Lung (tissue), 11 donors: ENCODE measurements at regions not wholly inside any gene's neighbourhood (a gene's known extent, or its start where the extent isn't known, plus 50 kb on each side); places are given as distances from the start of the nearest gene placed in this dataset.

Experiments used
- ATAC-seq: fragments of 200-7000 bp; cut with Tn5 transposase; one replicate; pipeline ENCODE4 v1.9.1; 2020; ENCODE audit warnings: moderate number of reproducible peaks; ENCODE audit not compliant: insufficient read depth, low FRiP score
- DNase-seq, 3 donors: peaks; one replicate each; pipeline ENCODE4 v3.0.0-alpha.2; 2013 to 2017
- H3K27ac ChIP-seq, 2 donors: one replicate each; pipeline ENCODE4 v1.5.1; 2013; ENCODE audit warnings: mild to moderate bottlenecking in 2 of 2, moderate library complexity in 2 of 2, control low read depth in 1 of 2, inconsistent platforms in 1 of 2, low read depth in 1 of 2, low read length in 1 of 2
- H3K27me3 ChIP-seq, 3 donors: one replicate each; pipeline ENCODE4 v1.5.1; 2013; ENCODE audit warnings: low read length in 2 of 3; ENCODE audit not compliant: control insufficient read depth in 3 of 3, insufficient read depth in 3 of 3
- H3K36me3 ChIP-seq, 4 donors: one replicate each; pipeline ENCODE4 v1.5.1; 2013; ENCODE audit warnings: low read length in 4 of 4, mild to moderate bottlenecking in 1 of 4, moderate library complexity in 1 of 4; ENCODE audit not compliant: control insufficient read depth in 4 of 4, insufficient read depth in 4 of 4
- H3K4me1 ChIP-seq, 5 donors: one replicate each; pipeline ENCODE4 v1.5.1; 2013; ENCODE audit warnings: low read length in 5 of 5, mild to moderate bottlenecking in 2 of 5, moderate library complexity in 1 of 5; ENCODE audit not compliant: control insufficient read depth in 5 of 5, insufficient read depth in 5 of 5
- H3K4me3 ChIP-seq: one replicate; pipeline ENCODE4 v1.5.1; 2013; ENCODE audit warnings: mild to moderate bottlenecking, control low read depth, moderate library complexity
- H3K9ac ChIP-seq, 2 donors: one replicate each; pipeline ENCODE4 v1.5.1; 2013; ENCODE audit warnings: low read length in 2 of 2, control low read depth in 1 of 2; ENCODE audit not compliant: insufficient read depth in 1 of 2
- H3K9me3 ChIP-seq, 4 donors: one replicate each; pipeline ENCODE4 v1.5.1; 2013; ENCODE audit warnings: low read length in 3 of 4, mild to moderate bottlenecking in 1 of 4, moderate library complexity in 1 of 4; ENCODE audit not compliant: control insufficient read depth in 4 of 4, insufficient read depth in 3 of 4
- CTCF ChIP-seq: IDR thresholded peaks from 2 replicates; pipeline ENCODE4 v1.5.1; 2012; ENCODE audit warnings: mild to moderate bottlenecking; ENCODE audit errors: control extremely low read depth, extremely low read depth
- WGBS, 2 donors: extraction: QIAGEN DNeasy Blood & Tissue Kit; methylation state at CpG; one replicate each; pipeline ENCODE4 v1.1.7; 2013; 5-methylcytosine and 5-hydroxymethylcytosine counted together
- donor health status: control.
- donor health status: control.
- donor health status: Bipolar disorder and iron deficiency.
- donor health status: healthy.
- donor health status: DM: yes; HTN: yes; CAD: no.

DNA sequence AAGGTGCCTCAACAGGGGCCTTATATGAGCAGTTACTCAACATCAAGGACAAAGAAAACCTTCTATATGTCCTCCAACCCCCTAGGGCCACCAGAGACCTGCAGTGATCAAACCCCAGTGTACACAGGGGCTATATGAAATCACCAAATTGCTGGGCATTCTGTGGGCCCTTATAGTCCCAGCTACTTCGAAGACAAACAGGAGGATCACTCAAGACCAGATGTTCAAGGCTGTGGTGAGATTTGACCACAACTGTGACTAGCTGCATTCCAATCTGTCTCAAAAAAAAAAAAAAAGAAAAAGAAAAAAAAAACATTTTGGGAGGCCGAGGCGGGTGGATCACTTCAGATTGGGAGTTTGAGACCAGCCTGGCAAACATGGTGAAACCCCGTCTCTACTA lies 51.0 kb upstream of the PRB2 start:
- no peak for ATAC-seq
- DNase-seq: no peak
- no peak for TF ChIP-seq CTCF

DNA sequence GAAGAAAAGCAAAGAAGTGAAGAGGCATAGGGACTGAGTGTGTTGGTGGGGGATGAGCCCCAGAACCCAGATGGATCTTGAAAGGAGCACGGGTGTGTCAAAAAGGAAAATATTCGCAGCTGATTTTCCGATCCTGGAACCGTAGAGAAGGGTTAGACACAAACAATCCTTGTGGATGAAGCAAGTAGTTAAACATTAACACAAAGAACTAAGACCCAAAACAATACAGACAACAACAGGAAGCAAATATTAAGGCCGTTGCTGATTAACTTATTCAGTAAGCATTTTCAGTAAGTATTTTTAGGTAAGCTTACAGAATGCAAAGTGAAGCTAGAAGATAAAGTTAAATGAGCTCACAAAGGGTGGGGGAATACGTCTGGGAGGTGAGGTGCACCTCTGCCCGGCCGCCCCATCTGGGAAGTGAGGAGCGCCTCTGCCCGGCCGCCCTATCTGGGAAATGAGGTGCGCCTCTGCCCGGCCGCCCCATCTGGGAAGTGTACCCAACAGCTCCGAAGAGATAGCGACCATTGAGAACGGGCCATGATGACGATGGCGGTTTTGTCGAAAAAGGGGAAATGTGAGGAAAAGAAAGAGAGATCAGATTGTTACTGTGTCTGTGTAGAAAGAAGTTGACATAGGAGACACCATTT lies 62.8 kb upstream of the PRB2 start:
- 87 to 90% methylated on average over 20 of the region's 20 CpGs for WGBS, 2 donors
- H3K27me3 ChIP-seq: no peaks in the 10 kb centered on the region
- no peak overlapping the region for H3K27ac ChIP-seq
- no peak overlapping the region for H3K4me3 ChIP-seq
- DNase-seq: no peak
- no peak overlapping the region for H3K9ac ChIP-seq
- no peak for ATAC-seq
- H3K9me3 ChIP-seq: no peaks in the 10 kb centered on the region
- H3K4me1 ChIP-seq: no peaks in the 10 kb centered on the region
- TF ChIP-seq CTCF: no peak
- no peaks in the 10 kb centered on the region for H3K36me3 ChIP-seq

More for the DNA sequence above, 51.0 kb upstream of the PRB2 start:
- H3K4me1 ChIP-seq: no peaks in the 10 kb centered on the region
- no peak overlapping the region for H3K4me3 ChIP-seq
- H3K36me3 ChIP-seq: no peaks in the 10 kb centered on the region
- no peak overlapping the region for H3K27ac ChIP-seq
- no peaks in the 10 kb centered on the region for H3K9me3 ChIP-seq
- 81 to 88% methylated on average over 4 of the region's 4 CpGs for WGBS, 2 donors
- no peak overlapping the region for H3K9ac ChIP-seq
- H3K27me3 ChIP-seq: no peaks in the 10 kb centered on the region

DNA sequence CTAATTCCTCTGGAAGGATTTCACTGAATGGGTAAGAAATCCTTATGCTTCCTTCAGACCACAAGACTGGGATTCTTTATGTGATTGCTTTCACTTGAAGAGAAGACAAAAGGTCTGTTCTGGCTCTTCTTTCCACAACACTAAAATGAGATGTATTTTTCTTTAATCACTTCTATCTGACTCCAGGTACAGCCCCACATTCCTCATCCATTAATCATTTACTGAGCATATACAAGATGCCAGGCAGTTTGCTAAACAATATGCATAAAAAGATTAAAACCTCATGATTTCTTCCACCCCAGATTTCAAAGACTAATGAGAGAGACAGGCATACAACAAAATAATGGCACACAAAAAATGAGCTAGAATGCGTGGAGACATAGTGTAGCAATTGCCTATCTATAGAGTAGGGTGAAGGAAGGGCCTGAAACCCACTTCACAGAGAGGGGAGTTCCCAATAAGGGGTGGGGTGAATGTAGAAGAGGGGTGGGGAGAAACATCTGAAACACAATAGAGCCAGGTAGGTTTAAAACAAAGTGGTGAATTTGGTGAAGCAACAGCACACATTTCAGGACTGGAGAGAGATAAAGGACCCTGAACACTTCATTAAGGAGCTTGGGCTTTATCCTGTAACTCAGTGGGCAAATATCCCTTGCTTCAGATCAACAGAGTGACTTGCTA lies 65.1 kb upstream of the PRB2 start:
- 81 to 100% methylated on average over 1 of the region's 1 CpG for WGBS, 2 donors
- TF ChIP-seq CTCF: no peak
- DNase-seq: no peak
- Histone ChIP-seq H3K4me1 (no peaks in the 10 kb centered on the region), H3K36me3 (no peaks in the 10 kb centered on the region), H3K9me3 (no peaks in the 10 kb centered on the region), H3K9ac (no peak overlapping the region), H3K4me3 (no peak overlapping the region), H3K27me3 (no peaks in the 10 kb centered on the region), H3K27ac (no peak overlapping the region)
- ATAC-seq: no peak
